ENCODE measurements at regions not wholly inside any gene's neighbourhood (a gene's known extent, or its start where the extent isn't known, plus 50 kb on each side); places are given as distances from the start of the nearest gene placed in this dataset.

DNA sequence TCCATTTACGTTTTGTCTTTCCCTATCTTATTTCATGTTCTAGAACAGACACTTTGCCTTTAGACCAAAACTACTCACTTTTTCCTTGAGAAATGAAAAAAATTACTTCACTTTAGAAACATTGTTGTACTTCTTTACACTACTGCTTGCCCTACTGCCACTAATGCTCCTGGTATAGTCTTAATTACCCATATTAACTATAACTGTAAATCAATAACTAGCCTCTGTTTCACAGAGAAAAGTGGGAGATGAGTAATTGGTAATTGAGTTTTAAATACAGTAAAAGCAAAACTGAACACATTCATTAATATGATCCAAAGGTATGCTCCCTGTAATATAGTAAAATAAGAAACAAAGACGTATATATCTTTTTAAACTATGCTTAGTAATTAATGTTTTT, 111.1 kb upstream of the JADE1 start:
- Histone ChIP-seq H3K9me3 (ENCODE audit: control insufficient read depth in 2 of 2, insufficient read depth in 1 of 2, low read depth in 1 of 2, low read length in 1 of 2) (no peaks in the 10 kb centered on the region), H3K27me3 (ENCODE audit: control insufficient read depth in 1 of 2, insufficient read depth in 2 of 2, low read length in 2 of 2) (no peaks in the 10 kb centered on the region), H3K27ac (ENCODE audit: low read depth in 2 of 2, low read length in 1 of 2) (no peak overlapping the region), H3K4me3 (ENCODE audit: low read depth in 1 of 2, low read length in 2 of 2) (no peak overlapping the region), H3K4me1 (ENCODE audit: control insufficient read depth in 2 of 2, insufficient read depth in 2 of 2, low read length in 1 of 2) (no peaks in the 10 kb centered on the region), H3K36me3 (ENCODE audit: control insufficient read depth in 2 of 2, insufficient read depth in 2 of 2, low read length in 1 of 2) (no peaks in the 10 kb centered on the region)
- WGBS, 2 donors: 67 to 72% methylated on average over 2 of the region's 2 CpGs

DNA sequence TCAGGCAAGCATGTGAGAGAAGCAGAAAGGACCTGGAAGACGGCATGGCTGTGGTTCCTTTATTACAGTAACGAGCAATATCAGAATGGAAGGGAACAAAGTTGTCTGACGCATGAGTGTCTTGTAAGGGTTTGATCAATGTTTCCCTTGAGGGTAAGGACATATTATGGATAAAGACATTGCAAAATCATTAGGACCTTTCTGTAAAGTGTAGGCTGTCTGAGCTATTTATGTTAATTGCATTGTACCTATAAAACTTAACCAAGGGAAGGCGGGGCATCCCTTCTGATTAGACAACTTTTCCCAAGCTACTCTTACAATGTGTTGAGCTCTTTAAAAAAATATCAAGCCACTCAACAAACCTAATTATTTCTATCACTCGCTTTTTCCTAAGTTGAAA, 112.2 kb upstream of the JADE1 start:
- WGBS, 2 donors: 87 to 90% methylated on average over 5 of the region's 5 CpGs

DNA sequence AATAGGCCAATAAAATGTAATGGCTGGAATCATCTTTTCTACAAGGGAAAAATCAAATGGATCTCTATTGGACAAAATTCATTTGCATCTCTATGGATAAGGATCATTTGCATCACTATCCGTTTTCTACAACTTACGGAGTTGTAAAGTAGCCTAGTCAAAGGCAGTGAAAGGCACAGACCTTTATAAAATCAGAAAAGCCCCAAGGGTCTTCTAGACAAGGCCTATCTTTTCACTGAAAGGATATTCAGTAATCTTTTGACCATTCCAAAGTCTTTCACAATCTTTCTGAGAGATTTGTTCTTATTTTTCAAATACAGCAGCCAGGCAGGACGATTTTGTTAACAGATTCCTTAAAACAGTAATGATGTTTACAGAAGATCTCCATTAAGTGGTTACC, 119.5 kb upstream of the JADE1 start:
- Histone ChIP-seq H3K36me3 (ENCODE audit: control insufficient read depth in 2 of 2, insufficient read depth in 2 of 2, low read length in 1 of 2) (no peaks in the 10 kb centered on the region), H3K27me3 (ENCODE audit: control insufficient read depth in 1 of 2, insufficient read depth in 2 of 2, low read length in 2 of 2) (no peaks in the 10 kb centered on the region), H3K4me1 (ENCODE audit: control insufficient read depth in 2 of 2, insufficient read depth in 2 of 2, low read length in 1 of 2) (no peaks in the 10 kb centered on the region), H3K4me3 (ENCODE audit: low read depth in 1 of 2, low read length in 2 of 2) (no peak overlapping the region), H3K9me3 (ENCODE audit: control insufficient read depth in 2 of 2, insufficient read depth in 1 of 2, low read depth in 1 of 2, low read length in 1 of 2) (peaks cover 0 to 2% of the 10 kb centered on the region in 2 donors), H3K27ac (ENCODE audit: low read depth in 2 of 2, low read length in 1 of 2) (no peak overlapping the region)
- 73 to 79% methylated on average over 3 of the region's 3 CpGs for WGBS, 2 donors

More for the DNA sequence above, 112.2 kb upstream of the JADE1 start:
- Histone ChIP-seq H3K4me3 (ENCODE audit: low read depth in 1 of 2, low read length in 2 of 2) (no peak overlapping the region), H3K4me1 (ENCODE audit: control insufficient read depth in 2 of 2, insufficient read depth in 2 of 2, low read length in 1 of 2) (no peaks in the 10 kb centered on the region), H3K36me3 (ENCODE audit: control insufficient read depth in 2 of 2, insufficient read depth in 2 of 2, low read length in 1 of 2) (no peaks in the 10 kb centered on the region), H3K27me3 (ENCODE audit: control insufficient read depth in 1 of 2, insufficient read depth in 2 of 2, low read length in 2 of 2) (no peaks in the 10 kb centered on the region), H3K27ac (ENCODE audit: low read depth in 2 of 2, low read length in 1 of 2) (no peak overlapping the region), H3K9me3 (ENCODE audit: control insufficient read depth in 2 of 2, insufficient read depth in 1 of 2, low read depth in 1 of 2, low read length in 1 of 2) (no peaks in the 10 kb centered on the region)

DNA sequence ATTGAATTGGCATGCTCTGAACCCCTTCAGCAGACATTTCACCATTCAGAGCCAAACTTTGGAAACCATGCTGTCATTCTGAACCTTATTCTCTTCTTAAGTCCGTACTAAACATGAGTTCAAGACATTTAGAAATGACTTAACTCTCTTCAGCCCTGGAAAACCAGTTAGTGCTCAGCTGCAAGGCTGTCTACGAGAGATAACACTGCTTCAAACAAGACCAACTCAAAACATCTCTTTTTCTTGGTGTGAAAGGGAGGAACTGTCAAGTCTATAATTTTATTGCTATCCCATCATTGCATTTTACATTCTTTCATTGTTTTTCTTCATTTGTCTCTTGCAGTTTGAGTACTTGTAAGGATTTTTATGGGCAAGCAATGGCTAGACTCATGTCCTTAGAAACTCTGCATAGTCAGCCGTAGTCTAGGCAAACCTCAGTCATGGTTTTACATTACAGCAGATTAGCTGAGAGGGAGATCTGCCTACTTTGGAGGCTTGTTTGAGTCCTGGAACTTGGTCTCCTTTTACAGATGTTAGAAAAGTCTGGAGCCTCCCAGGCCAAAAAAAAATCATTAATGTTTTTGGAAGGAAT, 120.6 kb upstream of the JADE1 start:
- H3K4me3 ChIP-seq (ENCODE audit: low read depth in 1 of 2, low read length in 2 of 2): no peak overlapping the region
- H3K9me3 ChIP-seq (ENCODE audit: control insufficient read depth in 2 of 2, insufficient read depth in 1 of 2, low read depth in 1 of 2, low read length in 1 of 2): peaks cover 0 to 2% of the 10 kb centered on the region in 2 donors
- WGBS, 2 donors: 85% methylated on average over 3 of the region's 3 CpGs
- H3K4me1 ChIP-seq (ENCODE audit: control insufficient read depth in 2 of 2, insufficient read depth in 2 of 2, low read length in 1 of 2): no peaks in the 10 kb centered on the region
- no peak overlapping the region for H3K27ac ChIP-seq (ENCODE audit: low read depth in 2 of 2, low read length in 1 of 2)
- no peaks in the 10 kb centered on the region for H3K27me3 ChIP-seq (ENCODE audit: control insufficient read depth in 1 of 2, insufficient read depth in 2 of 2, low read length in 2 of 2)
- H3K36me3 ChIP-seq (ENCODE audit: control insufficient read depth in 2 of 2, insufficient read depth in 2 of 2, low read length in 1 of 2): no peaks in the 10 kb centered on the region

DNA sequence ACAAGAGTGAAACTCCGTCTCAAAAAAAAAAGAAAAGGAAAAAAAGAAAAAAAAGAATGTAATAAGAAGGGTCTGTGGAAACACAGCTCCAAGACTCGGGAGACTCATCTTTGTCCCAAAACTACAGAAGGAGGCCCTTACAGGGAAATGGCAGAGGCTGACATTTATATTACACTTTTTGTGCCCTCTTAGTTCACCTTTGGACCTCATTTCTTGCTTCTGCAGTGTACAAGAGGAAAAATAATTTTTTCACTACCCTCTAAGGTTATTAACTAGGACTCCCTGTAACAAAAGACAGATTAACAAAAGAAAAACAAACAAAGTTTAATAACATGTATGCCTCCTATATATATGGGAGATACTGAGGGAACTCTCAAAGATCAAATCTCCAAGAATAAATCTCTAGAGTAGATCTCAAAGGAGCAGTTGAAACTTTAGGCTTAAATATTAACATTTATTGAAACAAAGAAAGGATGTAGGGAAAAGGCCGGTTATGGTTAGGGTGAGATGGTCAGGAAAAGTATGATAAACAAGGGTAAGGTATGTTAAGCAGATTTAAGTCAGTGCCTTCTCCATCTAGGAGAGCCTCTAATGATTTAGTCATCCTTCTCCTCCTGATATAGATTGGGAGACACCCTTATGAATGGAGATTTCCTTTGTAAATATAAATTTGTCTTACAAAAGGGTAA, 121.3 kb upstream of the JADE1 start:
- peaks cover 0 to 2% of the 10 kb centered on the region in 2 donors for H3K9me3 ChIP-seq (ENCODE audit: control insufficient read depth in 2 of 2, insufficient read depth in 1 of 2, low read depth in 1 of 2, low read length in 1 of 2)
- H3K36me3 ChIP-seq (ENCODE audit: control insufficient read depth in 2 of 2, insufficient read depth in 2 of 2, low read length in 1 of 2): no peaks in the 10 kb centered on the region
- H3K27ac ChIP-seq (ENCODE audit: low read depth in 2 of 2, low read length in 1 of 2): no peak overlapping the region
- WGBS, 2 donors: 80 to 83% methylated on average over 3 of the region's 3 CpGs
- H3K4me3 ChIP-seq (ENCODE audit: low read depth in 1 of 2, low read length in 2 of 2): no peak overlapping the region
- no peaks in the 10 kb centered on the region for H3K4me1 ChIP-seq (ENCODE audit: control insufficient read depth in 2 of 2, insufficient read depth in 2 of 2, low read length in 1 of 2)
- no peaks in the 10 kb centered on the region for H3K27me3 ChIP-seq (ENCODE audit: control insufficient read depth in 1 of 2, insufficient read depth in 2 of 2, low read length in 2 of 2)

DNA sequence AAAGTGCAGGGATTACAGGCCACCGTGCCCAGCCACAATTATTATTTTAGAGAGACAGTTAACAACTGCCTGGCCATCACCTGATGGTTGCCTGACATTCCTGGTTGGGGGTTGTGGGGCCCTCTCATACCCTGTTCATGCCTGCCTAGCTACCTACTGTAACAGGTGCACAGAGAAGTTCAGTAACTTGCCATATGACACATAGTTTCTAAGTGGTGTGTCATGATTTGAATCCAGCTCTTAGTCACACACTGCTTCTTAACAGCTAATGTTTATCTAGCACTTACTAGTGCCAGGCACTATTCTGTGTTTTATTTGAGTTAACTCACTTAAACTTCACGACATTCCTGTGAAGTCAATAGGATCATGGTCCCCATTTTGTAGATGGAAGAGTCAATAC, 122.7 kb upstream of the JADE1 start:
- Histone ChIP-seq H3K27ac (ENCODE audit: low read depth in 2 of 2, low read length in 1 of 2) (no peak overlapping the region), H3K4me3 (ENCODE audit: low read depth in 1 of 2, low read length in 2 of 2) (no peak overlapping the region), H3K4me1 (ENCODE audit: control insufficient read depth in 2 of 2, insufficient read depth in 2 of 2, low read length in 1 of 2) (no peaks in the 10 kb centered on the region), H3K27me3 (ENCODE audit: control insufficient read depth in 1 of 2, insufficient read depth in 2 of 2, low read length in 2 of 2) (no peaks in the 10 kb centered on the region), H3K36me3 (ENCODE audit: control insufficient read depth in 2 of 2, insufficient read depth in 2 of 2, low read length in 1 of 2) (no peaks in the 10 kb centered on the region), H3K9me3 (ENCODE audit: control insufficient read depth in 2 of 2, insufficient read depth in 1 of 2, low read depth in 1 of 2, low read length in 1 of 2) (peaks cover 0 to 2% of the 10 kb centered on the region in 2 donors)
- 88 to 91% methylated on average over 2 of the region's 2 CpGs for WGBS, 2 donors

DNA sequence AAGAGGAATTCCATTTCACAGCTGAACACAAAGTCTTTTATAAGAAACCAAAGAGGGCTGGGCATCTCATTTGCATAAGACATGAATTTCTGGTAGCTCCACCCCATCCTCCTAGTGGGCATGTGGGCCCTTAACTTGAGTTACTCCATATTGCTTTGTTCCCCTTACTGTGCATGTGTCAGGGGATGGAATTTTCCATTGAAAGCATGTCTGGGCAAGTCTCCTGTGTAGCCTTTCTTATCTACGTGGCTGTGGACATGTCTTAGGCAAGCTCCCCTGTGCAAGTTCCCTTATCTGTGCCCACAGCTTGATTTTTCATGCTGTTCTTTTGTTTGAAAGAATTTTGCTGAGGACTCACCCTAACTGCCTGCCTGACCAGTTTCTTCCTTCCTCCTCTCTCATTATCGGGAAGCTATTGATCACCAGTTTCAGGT, 123.5 kb upstream of the JADE1 start:
- Histone ChIP-seq H3K4me3 (ENCODE audit: low read depth in 1 of 2, low read length in 2 of 2) (no peak overlapping the region), H3K27ac (ENCODE audit: low read depth in 2 of 2, low read length in 1 of 2) (no peak overlapping the region), H3K4me1 (ENCODE audit: control insufficient read depth in 2 of 2, insufficient read depth in 2 of 2, low read length in 1 of 2) (no peaks in the 10 kb centered on the region), H3K36me3 (ENCODE audit: control insufficient read depth in 2 of 2, insufficient read depth in 2 of 2, low read length in 1 of 2) (no peaks in the 10 kb centered on the region), H3K27me3 (ENCODE audit: control insufficient read depth in 1 of 2, insufficient read depth in 2 of 2, low read length in 2 of 2) (no peaks in the 10 kb centered on the region), H3K9me3 (ENCODE audit: control insufficient read depth in 2 of 2, insufficient read depth in 1 of 2, low read depth in 1 of 2, low read length in 1 of 2) (peaks cover 0 to 2% of the 10 kb centered on the region in 2 donors)
- WGBS, 2 donors: 63 to 71% methylated on average over 2 of the region's 2 CpGs

DNA sequence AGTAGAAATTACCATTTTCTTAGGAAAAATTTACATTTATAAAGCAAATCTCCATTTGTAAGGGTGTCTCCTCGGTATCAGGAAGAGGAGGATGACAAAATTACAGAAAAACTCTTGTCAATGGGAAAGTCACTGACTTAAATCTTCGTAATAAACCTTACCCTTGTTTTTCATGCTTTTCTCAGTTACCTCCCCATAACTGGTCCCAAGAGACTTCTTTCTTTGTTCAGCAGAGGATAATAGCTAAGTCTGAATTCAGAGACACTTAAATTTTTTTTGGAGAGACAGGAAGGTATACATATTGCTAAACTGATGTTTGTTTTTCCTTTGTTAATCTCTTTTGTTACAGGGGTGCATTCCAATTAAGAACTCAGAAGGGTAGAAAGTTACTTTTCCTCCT, 125.5 kb upstream of the JADE1 start:
- peaks cover 0 to 2% of the 10 kb centered on the region in 2 donors for H3K9me3 ChIP-seq (ENCODE audit: control insufficient read depth in 2 of 2, insufficient read depth in 1 of 2, low read depth in 1 of 2, low read length in 1 of 2)
- H3K27me3 ChIP-seq (ENCODE audit: control insufficient read depth in 1 of 2, insufficient read depth in 2 of 2, low read length in 2 of 2): no peaks in the 10 kb centered on the region
- WGBS, 2 donors: 71 to 75% methylated on average over 2 of the region's 2 CpGs
- no peak overlapping the region for H3K27ac ChIP-seq (ENCODE audit: low read depth in 2 of 2, low read length in 1 of 2)
- no peaks in the 10 kb centered on the region for H3K4me1 ChIP-seq (ENCODE audit: control insufficient read depth in 2 of 2, insufficient read depth in 2 of 2, low read length in 1 of 2)
- no peak overlapping the region for H3K4me3 ChIP-seq (ENCODE audit: low read depth in 1 of 2, low read length in 2 of 2)
- no peaks in the 10 kb centered on the region for H3K36me3 ChIP-seq (ENCODE audit: control insufficient read depth in 2 of 2, insufficient read depth in 2 of 2, low read length in 1 of 2)

DNA sequence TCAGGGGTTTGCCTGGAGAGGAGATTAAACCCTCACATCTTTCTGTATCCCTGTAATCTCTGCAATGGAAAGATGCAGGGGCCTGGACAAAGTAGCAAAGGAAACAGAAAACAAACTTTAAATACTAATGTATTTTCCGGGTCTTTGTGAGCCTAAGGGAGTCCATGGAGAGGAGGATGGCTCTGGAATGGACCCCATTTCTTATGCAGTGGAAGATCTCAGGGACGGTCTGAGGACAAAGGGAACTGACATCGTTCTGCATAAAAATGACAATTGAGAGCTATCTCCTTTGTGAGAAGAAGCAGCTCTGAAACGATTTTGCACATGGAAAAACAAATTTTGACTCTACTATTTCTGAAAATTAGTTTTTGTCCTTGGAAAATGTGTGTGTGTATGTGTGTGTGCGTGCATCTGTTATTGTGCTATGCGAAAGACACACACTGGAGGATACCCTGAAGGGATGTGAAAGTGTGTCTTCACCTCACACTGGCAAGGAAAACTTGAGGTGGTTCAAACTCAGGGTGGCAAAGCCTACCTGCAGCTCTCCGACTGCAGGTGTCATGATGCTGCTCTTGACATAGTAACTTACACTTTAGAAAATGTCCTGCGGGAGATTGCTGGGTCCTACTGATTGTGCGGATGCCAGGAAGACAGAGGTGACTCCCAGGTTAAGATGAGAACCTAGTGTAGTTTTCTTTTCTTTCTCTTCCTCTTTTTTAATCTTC, 126.4 kb upstream of the JADE1 start:
- H3K4me1 ChIP-seq (ENCODE audit: control insufficient read depth in 2 of 2, insufficient read depth in 2 of 2, low read length in 1 of 2): no peaks in the 10 kb centered on the region
- H3K27ac ChIP-seq (ENCODE audit: low read depth in 2 of 2, low read length in 1 of 2): no peak overlapping the region
- H3K27me3 ChIP-seq (ENCODE audit: control insufficient read depth in 1 of 2, insufficient read depth in 2 of 2, low read length in 2 of 2): no peaks in the 10 kb centered on the region
- peaks cover 0 to 2% of the 10 kb centered on the region in 2 donors for H3K9me3 ChIP-seq (ENCODE audit: control insufficient read depth in 2 of 2, insufficient read depth in 1 of 2, low read depth in 1 of 2, low read length in 1 of 2)
- no peak overlapping the region for H3K4me3 ChIP-seq (ENCODE audit: low read depth in 1 of 2, low read length in 2 of 2)
- WGBS, 2 donors: 71 to 72% methylated on average over 9 of the region's 9 CpGs
- no peaks in the 10 kb centered on the region for H3K36me3 ChIP-seq (ENCODE audit: control insufficient read depth in 2 of 2, insufficient read depth in 2 of 2, low read length in 1 of 2)

Data from esophagus (tissue), 2 donors.